T47D (cell line): ENCODE measurements at regions not wholly inside any gene's neighbourhood (a gene's known extent, or its start where the extent isn't known, plus 50 kb on each side); places are given as distances from the start of the nearest gene placed in this dataset.

Source experiments
- DNase-seq, 2 experiments: peaks; one replicate each; pipeline versions ENCODE4 v3.0.0 to v3.0.0-alpha.2; 2011 to 2012; ENCODE audit warnings: low read depth in 1 of 2, low spot score in 1 of 2
- JUND ChIP-seq: IDR thresholded peaks from 2 replicates; pipeline ENCODE4 v1.6.1; 2012; ENCODE audit warnings: low read depth
- in situ Hi-C: cut with HindIII; loops from 2 replicates; pipeline ENCODE4 v1.10.0; 2016; ENCODE audit warnings: low sequenced_read_pairs, low pct_unique_long_range_greater_than_20kb

- TF ChIP-seq JUND: no peak
- in situ Hi-C loops: no loop called here
- DNase-seq: no peak
Observed at GRCh38 chr2:128770143-128771085, 451.7 kb upstream of the HS6ST1 start.

- no peak for DNase-seq
- no peak for TF ChIP-seq JUND
- in situ Hi-C loops: no loop called here
Observed at GRCh38 chr2:128771401-128771800, 452.7 kb upstream of the HS6ST1 start.

GRCh38 chr2:128772671-128773070 is 454.0 kb upstream of the HS6ST1 start:
- DNase-seq: no peak
- TF ChIP-seq JUND: no peak
- in situ Hi-C loops: no loop called here

GRCh38 chr2:128773641-128774319 is 455.1 kb upstream of the HS6ST1 start:
- DNase-seq: no peak
- in situ Hi-C loops: no loop called here
- no peak for TF ChIP-seq JUND

- in situ Hi-C loops: no loop called here
- no peak for DNase-seq
- no peak for TF ChIP-seq JUND
Observed at GRCh38 chr2:128774320-128775216, 455.9 kb upstream of the HS6ST1 start.

- in situ Hi-C loops: no loop called here
- no peak for TF ChIP-seq JUND
- DNase-seq: no peak
Observed at GRCh38 chr2:128775217-128775913, 456.7 kb upstream of the HS6ST1 start.

GRCh38 chr2:128775914-128776285 is 457.2 kb upstream of the HS6ST1 start:
- DNase-seq: no peak
- in situ Hi-C loops: no loop called here
- no peak for TF ChIP-seq JUND

- no peak for TF ChIP-seq JUND
- in situ Hi-C loops: no loop called here
- DNase-seq: no peak
Observed at GRCh38 chr2:128776461-128777195, 458.0 kb upstream of the HS6ST1 start.

- DNase-seq: no peak
- TF ChIP-seq JUND: no peak
- in situ Hi-C loops: no loop called here
Observed at GRCh38 chr2:128777196-128778035, 458.7 kb upstream of the HS6ST1 start.

GRCh38 chr2:128778843-128779242 is 460.2 kb upstream of the HS6ST1 start:
- in situ Hi-C loops: no loop called here
- no peak for TF ChIP-seq JUND
- DNase-seq: no peak
